ENCODE measurements at regions not wholly inside any gene's neighbourhood (a gene's known extent, or its start where the extent isn't known, plus 50 kb on each side); places are given as distances from the start of the nearest gene placed in this dataset.
"Not testable (repeated sequence)": the region's sequence is repeated elsewhere in the genome, so short reads cannot be mapped to it uniquely, and the experiment has no call there.

DNA sequence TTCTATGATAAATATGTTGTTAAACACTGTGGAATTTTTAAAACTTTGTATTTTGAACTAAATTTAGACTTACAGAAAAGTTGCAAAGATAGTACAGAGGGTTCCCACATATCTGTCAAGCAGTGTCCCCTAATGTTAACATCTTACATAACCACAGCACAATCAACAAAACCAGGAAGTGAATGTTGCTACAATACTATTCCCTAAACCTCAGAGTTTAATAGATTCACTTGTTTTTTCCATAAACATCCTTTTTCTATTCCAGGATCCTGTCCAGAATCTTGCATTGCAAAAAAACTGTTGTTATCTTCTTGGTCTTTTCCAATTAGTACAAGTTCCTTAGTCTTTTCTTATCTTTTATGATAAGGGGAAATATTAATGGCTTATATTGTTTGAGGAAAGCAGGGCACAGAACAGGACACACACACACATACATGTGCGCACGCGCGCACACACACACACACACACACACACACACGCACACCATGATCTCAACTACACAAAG lies 251.1 kb upstream of the TRIB2 start:
- DNase-seq (ENCODE audit: low spot score in 2 of 2) = no peak
- H3K27me3 ChIP-seq = no peaks in the 10 kb centered on the region
- peak overlapping the region in 2 of 4 donors; percentile 41 to 65 for H3K27ac ChIP-seq
- 55 to 73% methylated on average over 5 of the region's 5 CpGs for WGBS, 2 donors
- H3K36me3 ChIP-seq = no peaks in the 10 kb centered on the region
- H3K4me1 ChIP-seq = peaks cover 0 to 26% (median 2%) of the 10 kb centered on the region in 4 donors
- no peak for TF ChIP-seq CTCF (IDR thresholded peaks at IDR 0.05)
- no peak for TF ChIP-seq POLR2A (IDR thresholded peaks at IDR 0.05)
- TF ChIP-seq EP300 (IDR thresholded peaks at IDR 0.05) = peak in 1 of 2 donors; percentile 33
- no peak overlapping the region for H3K4me3 ChIP-seq
- no peaks in the 10 kb centered on the region for H3K9me3 ChIP-seq

- H3K27ac ChIP-seq = no peak overlapping the region
- TF ChIP-seq EP300 (IDR thresholded peaks at IDR 0.05) = no peak
- TF ChIP-seq CTCF (IDR thresholded peaks at IDR 0.05) = no peak
- no peak for TF ChIP-seq POLR2A (IDR thresholded peaks at IDR 0.05)
- 95 to 98% methylated on average over 4 of the region's 4 CpGs for WGBS, 2 donors
- H3K4me3 ChIP-seq = no peak overlapping the region
- no peaks in the 10 kb centered on the region for H3K9me3 ChIP-seq
- H3K27me3 ChIP-seq = no peaks in the 10 kb centered on the region
- DNase-seq (ENCODE audit: low spot score in 2 of 2) = no peak
- H3K36me3 ChIP-seq = no peaks in the 10 kb centered on the region
- H3K4me1 ChIP-seq = peaks cover 0 to 26% (median 2%) of the 10 kb centered on the region in 4 donors
Observed at GRCh38 chr2:12467303-12467702, 249.4 kb upstream of the TRIB2 start.

GRCh38 chr2:12469141-12469561 lies 247.6 kb upstream of the TRIB2 start:
- H3K9me3 ChIP-seq = no peaks in the 10 kb centered on the region
- peak overlapping the region in 1 of 4 donors; percentile 4 for H3K27ac ChIP-seq
- no peaks in the 10 kb centered on the region for H3K27me3 ChIP-seq
- H3K36me3 ChIP-seq = no peaks in the 10 kb centered on the region
- TF ChIP-seq EP300 (IDR thresholded peaks at IDR 0.05) = no peak
- TF ChIP-seq POLR2A (IDR thresholded peaks at IDR 0.05) = no peak
- TF ChIP-seq CTCF (IDR thresholded peaks at IDR 0.05) = no peak
- WGBS, 2 donors = 42 to 54% methylated on average over 3 of the region's 3 CpGs
- H3K4me3 ChIP-seq = no peak overlapping the region
- peaks cover 0 to 26% (median 2%) of the 10 kb centered on the region in 4 donors for H3K4me1 ChIP-seq
- no peak for DNase-seq (ENCODE audit: low spot score in 2 of 2)

DNA sequence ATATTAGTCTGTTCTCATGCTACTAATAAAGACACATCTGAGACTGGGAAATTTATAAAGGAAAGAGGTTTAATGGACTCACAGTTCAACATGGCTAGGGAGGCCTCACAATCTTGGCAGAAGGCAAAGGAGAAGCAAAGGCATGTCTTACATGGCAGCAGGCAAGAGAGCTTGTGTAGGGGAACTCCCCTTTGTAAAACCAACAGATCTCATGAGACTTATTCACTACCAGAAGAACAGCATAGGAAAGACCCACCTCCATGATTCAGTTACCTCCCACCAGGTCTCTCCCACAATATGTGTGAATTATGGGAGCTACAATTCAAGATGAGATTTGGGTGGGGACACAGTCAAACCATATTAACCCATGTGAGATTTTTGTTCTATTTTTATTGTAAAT lies 244.5 kb upstream of the TRIB2 start:
- H3K27ac ChIP-seq; H3K9me3 ChIP-seq; H3K27me3 ChIP-seq; H3K4me3 ChIP-seq; H3K36me3 ChIP-seq; DNase-seq (ENCODE audit: low spot score in 2 of 2): not testable (repeated sequence)
- peaks cover 0 to 13% (median 0%) of the 10 kb centered on the region in 4 donors for H3K4me1 ChIP-seq

GRCh38 chr2:12478151-12479064 lies 238.3 kb upstream of the TRIB2 start:
- Histone ChIP-seq H3K27me3 (no peaks in the 10 kb centered on the region), H3K4me3 (no peak overlapping the region), H3K27ac (no peak overlapping the region)

More at GRCh38 chr2:12478151-12479064, 238.3 kb upstream of the TRIB2 start:
- Histone ChIP-seq H3K9me3 (no peaks in the 10 kb centered on the region), H3K36me3 (no peaks in the 10 kb centered on the region), H3K4me1 (no peaks in the 10 kb centered on the region)
- no peak for DNase-seq (ENCODE audit: low spot score in 2 of 2)
- 84 to 87% methylated on average over 9 of the region's 9 CpGs for WGBS, 2 donors
- TF ChIP-seq POLR2A (IDR thresholded peaks at IDR 0.05) (no peak), EP300 (IDR thresholded peaks at IDR 0.05) (no peak), CTCF (IDR thresholded peaks at IDR 0.05) (no peak)

All from tibial nerve (tissue), 4 donors.